H1 (cell line): ENCODE measurements at regions not wholly inside any gene's neighbourhood (a gene's known extent, or its start where the extent isn't known, plus 50 kb on each side); places are given as distances from the start of the nearest gene placed in this dataset.

Experiments
- CTCF ChIA-PET: fragments of 300-600 bp; sonication (Branson Sonifier 250); formaldehyde crosslinking; loops from one replicate; lab custom pipeline; 2021; ENCODE audit not compliant: partially characterized antibody; lab: Charles Lee
- POLR2A ChIA-PET: fragments of 300-600 bp; sonication (Branson Sonifier 250); formaldehyde crosslinking; loops from one replicate; lab custom pipeline; 2021; ENCODE audit warnings: inconsistent platforms; ENCODE audit not compliant: partially characterized antibody; lab: Charles Lee
- DNase-seq, 2 experiments: peaks; one replicate each; pipeline versions ENCODE4 v3.0.0 to v3.0.0-alpha.2; 2010 to 2022; ENCODE audit warnings: low spot score in 2 of 2, low read depth in 1 of 2, mixed read lengths in 1 of 2
- FAIRE-seq: peaks from 2 replicates; lab custom pipeline; 2011; peaks lifted over from hg19 to GRCh38; lab: Jason Lieb, UNC
- H2AFZ ChIP-seq: 2 replicates; pipeline ENCODE4 v1.8.1; 2012; ENCODE audit warnings: low read length, inconsistent platforms
- H2AK5ac ChIP-seq: 2 replicates; pipeline ENCODE4 v1.6.1; 2013; ENCODE audit warnings: low read depth, low read length
- H2BK120ac ChIP-seq: replicated peaks from 2 replicates; pipeline ENCODE3; 2013; ENCODE audit warnings: low read depth, low read length, inconsistent platforms
- H2BK12ac ChIP-seq: 2 replicates; pipeline ENCODE4 v1.6.1; 2013; ENCODE audit warnings: low read depth, low read length
- H2BK15ac ChIP-seq: 2 replicates; pipeline ENCODE4 v1.6.1; 2013; ENCODE audit warnings: low read length
- H2BK20ac ChIP-seq: 2 replicates; pipeline ENCODE4 v1.6.1; 2013; ENCODE audit warnings: low read length
- H2BK5ac ChIP-seq: 2 replicates; pipeline ENCODE4 v1.6.1; 2013; ENCODE audit warnings: low read depth, low read length
- H3K14ac ChIP-seq: 2 replicates; pipeline ENCODE4 v1.6.1; 2013; ENCODE audit warnings: inconsistent platforms; ENCODE audit not compliant: insufficient read length
- H3K18ac ChIP-seq: 2 replicates; pipeline ENCODE4 v1.6.1; 2013; ENCODE audit warnings: low read length; ENCODE audit errors: extremely low read depth
- H3K23ac ChIP-seq: 2 replicates; pipeline ENCODE4 v1.6.1; 2013; ENCODE audit warnings: inconsistent platforms; ENCODE audit not compliant: insufficient read length
- H3K23me2 ChIP-seq: 2 replicates; pipeline ENCODE4 v1.6.1; 2013; ENCODE audit warnings: low read depth, low read length
- H3K27ac ChIP-seq: 2 replicates; pipeline ENCODE4 v1.6.1; 2011; ENCODE audit warnings: low read depth, low read length, inconsistent platforms
- H3K27me3 ChIP-seq, 4 experiments: replicated peaks in 1 of 4; 1 replicate in 1 of 4; 2 replicates in 3 of 4; pipeline versions ENCODE4 v1.6.1 to v1.8.1; 2011 to 2013; ENCODE audit warnings: low read length in 3 of 4, mild to moderate bottlenecking in 3 of 4, inconsistent platforms in 2 of 4, mixed read lengths in 2 of 4, moderate library complexity in 1 of 4; ENCODE audit not compliant: control insufficient read depth in 3 of 4, insufficient read depth in 3 of 4; ENCODE audit errors: extremely low read depth in 1 of 4
- H3K36me3 ChIP-seq, 4 experiments: 2 replicates each; pipeline versions ENCODE4 v1.6.1 to v1.8.1; 2011 to 2013; ENCODE audit warnings: mild to moderate bottlenecking in 4 of 4, low read length in 3 of 4, moderate library complexity in 2 of 4, control low read depth in 1 of 4, inconsistent platforms in 1 of 4; ENCODE audit not compliant: insufficient read depth in 4 of 4, control insufficient read depth in 2 of 4
- H3K4ac ChIP-seq: replicated peaks from 2 replicates; pipeline ENCODE3; 2013; ENCODE audit warnings: low read length, low read depth, mixed read lengths, inconsistent platforms; ENCODE audit not compliant: insufficient read length
- H3K4me1 ChIP-seq, 4 experiments: replicated peaks in 1 of 4; 1 replicate in 1 of 4; 2 replicates in 3 of 4; pipeline versions ENCODE4 v1.6.1 to v1.8.1; 2011 to 2013; ENCODE audit warnings: low read length in 3 of 4, inconsistent platforms in 2 of 4, mixed read lengths in 1 of 4; ENCODE audit not compliant: insufficient read depth in 4 of 4, control insufficient read depth in 3 of 4
- H3K4me2 ChIP-seq, 2 experiments: 2 replicates each; pipeline versions ENCODE4 v1.6.1 to v1.8.1; 2011 to 2013; ENCODE audit warnings: low read depth in 2 of 2, low read length in 2 of 2, control low read depth in 1 of 2, inconsistent platforms in 1 of 2, mild to moderate bottlenecking in 1 of 2; ENCODE audit not compliant: insufficient read depth in 1 of 2
- H3K4me3 ChIP-seq, 4 experiments: fragments of 200-600, 300-600 bp in 1 of 4; sonication (generic), shearing (Covaris generic), sonication (Bioruptor Twin) in 1 of 4; 2 replicates each; pipeline versions ENCODE4 v1.5.1 to v1.8.1; 2011 to 2016; ENCODE audit warnings: low read length in 4 of 4, low read depth in 3 of 4, control low read depth in 2 of 4, inconsistent platforms in 2 of 4, mild to moderate bottlenecking in 2 of 4, mixed read lengths in 1 of 4, moderate library complexity in 1 of 4; ENCODE audit not compliant: insufficient read depth in 2 of 4; ENCODE audit errors: extremely low read depth in 1 of 4
- H3K56ac ChIP-seq: replicated peaks from 2 replicates; pipeline ENCODE3; 2013; ENCODE audit warnings: low read depth, mild to moderate bottlenecking, mixed read lengths, low read length, inconsistent platforms; ENCODE audit not compliant: insufficient read length
- H3K79me1 ChIP-seq: 2 replicates; pipeline ENCODE4 v1.6.1; 2013; ENCODE audit warnings: low read depth, low read length, control low read depth
- H3K79me2 ChIP-seq, 2 experiments: 2 replicates each; pipeline versions ENCODE4 v1.6.1 to v1.8.1; 2012 to 2013; ENCODE audit warnings: low read length in 2 of 2, mild to moderate bottlenecking in 2 of 2, inconsistent platforms in 1 of 2; ENCODE audit not compliant: insufficient read depth in 2 of 2, control insufficient read depth in 1 of 2
- H3K9ac ChIP-seq, 4 experiments: replicated peaks in 1 of 4; 1 replicate in 1 of 4; 2 replicates in 3 of 4; pipeline versions ENCODE4 v1.6.1 to v1.8.1; 2011 to 2013; ENCODE audit warnings: low read depth in 3 of 4, low read length in 3 of 4, control low read depth in 2 of 4, mild to moderate bottlenecking in 2 of 4, moderate library complexity in 2 of 4, inconsistent platforms in 1 of 4; ENCODE audit errors: extremely low read depth in 1 of 4
- H3K9me3 ChIP-seq, 2 experiments: 2 replicates each; pipeline versions ENCODE4 v1.6.1 to v1.8.1; 2012 to 2013; ENCODE audit warnings: mild to moderate bottlenecking in 2 of 2, moderate library complexity in 2 of 2, control low read depth in 1 of 2, inconsistent platforms in 1 of 2, low read depth in 1 of 2, low read length in 1 of 2, mixed read lengths in 1 of 2; ENCODE audit not compliant: insufficient read depth in 2 of 2
- H4K20me1 ChIP-seq, 2 experiments: replicated peaks in 1 of 2; 2 replicates each; pipeline versions ENCODE3 to v1.8.1; 2011 to 2013; ENCODE audit warnings: inconsistent platforms in 2 of 2, low read length in 2 of 2, mild to moderate bottlenecking in 1 of 2; ENCODE audit not compliant: insufficient read depth in 2 of 2, control insufficient read depth in 1 of 2
- H4K5ac ChIP-seq: 2 replicates; pipeline ENCODE4 v1.6.1; 2013; ENCODE audit warnings: low read length, low read depth, mixed read lengths, inconsistent platforms; ENCODE audit not compliant: insufficient read length
- H4K8ac ChIP-seq: 2 replicates; pipeline ENCODE4 v1.8.0; 2013; ENCODE audit warnings: mild to moderate bottlenecking, moderate library complexity, low read length, inconsistent platforms; ENCODE audit not compliant: insufficient read depth; ENCODE audit errors: extremely low read depth
- H4K91ac ChIP-seq: replicated peaks from 2 replicates; pipeline ENCODE3; 2013; ENCODE audit warnings: low read length, mixed read lengths, inconsistent platforms; ENCODE audit not compliant: insufficient read length
- ASH2L ChIP-seq: fragments of 200-600, 300-600 bp; sonication (generic); IDR thresholded peaks from one replicate; pipeline ENCODE4 v1.7.1; 2017; ENCODE audit warnings: low read length
- BRCA1 ChIP-seq: IDR thresholded peaks from 2 replicates; pipeline ENCODE4 v1.6.1; 2012; ENCODE audit warnings: low read depth, low read length, improper control_type of control experiment
- CBX5 ChIP-seq: fragments of 300-800, 300-1000 bp; sonication (generic); IDR thresholded peaks from 2 replicates; pipeline ENCODE4 v1.7.1; 2016; ENCODE audit warnings: antibody characterized with exemption, low read length, low read depth
- CBX8 ChIP-seq: fragments of 300-800, 300-1000 bp; sonication (generic); IDR thresholded peaks from 2 replicates; pipeline ENCODE4 v1.7.1; 2016; ENCODE audit warnings: low read depth, low read length, borderline replicate concordance
- KDM1A ChIP-seq: fragments of 200-600, 300-600 bp; sonication (generic); IDR thresholded peaks from 2 replicates; pipeline ENCODE4 v1.7.1; 2016; ENCODE audit warnings: mild to moderate bottlenecking, low read length, borderline replicate concordance
- NRF1 ChIP-seq: IDR thresholded peaks from 2 replicates; pipeline ENCODE4 v1.6.1; 2011; ENCODE audit warnings: mild to moderate bottlenecking, low read depth, low read length, improper control_type of control experiment
- PHF8 ChIP-seq: fragments of 200-600 bp; sonication (generic); conservative IDR thresholded peaks from 2 replicates; pipeline ENCODE4 v1.7.1; 2012; ENCODE audit warnings: low read depth, mild to moderate bottlenecking, inconsistent platforms, low read length, moderate library complexity
- POU5F1 ChIP-seq: IDR thresholded peaks from 2 replicates; pipeline ENCODE4 v1.6.1; 2011; ENCODE audit warnings: low read depth, mild to moderate bottlenecking, low read length, moderate library complexity
- SAP30 ChIP-seq: fragments of 300-600 bp; sonication (generic); IDR thresholded peaks from 2 replicates; pipeline ENCODE4 v1.7.1; 2012; ENCODE audit warnings: low read length, moderate library complexity, mild to moderate bottlenecking, inconsistent platforms; ENCODE audit not compliant: insufficient read depth, insufficient replicate concordance
- SIN3A ChIP-seq, 2 experiments: IDR thresholded peaks in 1 of 2; conservative IDR thresholded peaks in 1 of 2; 2 replicates each; pipeline ENCODE4 v1.6.1; 2011 to 2012; ENCODE audit warnings: low read length in 2 of 2, improper control_type of control experiment in 1 of 2, low read depth in 1 of 2, mild to moderate bottlenecking in 1 of 2
- SIRT6 ChIP-seq: IDR thresholded peaks from one replicate; pipeline ENCODE4 v1.7.1; 2012; ENCODE audit warnings: low read length, inconsistent platforms
- WGBS, 2 experiments: shearing (Covaris generic) in 1 of 2; methylation state at CpG; one replicate each; pipeline versions ENCODE4 v1.1.6 to v1.1.7; 2013 to 2015; ENCODE audit warnings: low lambda C conversion rate in 2 of 2, mixed read lengths in 2 of 2, inconsistent platforms in 1 of 2, low coverage in 1 of 2, missing lambda C conversion rate in 1 of 2; ENCODE audit not compliant: insufficient replicate concordance in 2 of 2, insufficient coverage in 1 of 2, insufficient read length in 1 of 2; ENCODE audit errors: extremely low coverage in 1 of 2, missing lambda C conversion rate in 1 of 2; 5-methylcytosine and 5-hydroxymethylcytosine counted together
- TF ChIP-seq, protein P1 (sequence below), 3 experiments: IDR thresholded peaks; 1 replicate in 2 of 3; 2 replicates in 1 of 3; pipeline versions ENCODE4 v1.5.1 to v1.6.1; 2011; ENCODE audit warnings: low read length in 3 of 3, mild to moderate bottlenecking in 3 of 3, inconsistent platforms in 2 of 3, low read depth in 1 of 3, moderate library complexity in 1 of 3; ENCODE audit not compliant: insufficient read depth in 1 of 3; ENCODE audit errors: control extremely low read depth in 1 of 3

DNA sequence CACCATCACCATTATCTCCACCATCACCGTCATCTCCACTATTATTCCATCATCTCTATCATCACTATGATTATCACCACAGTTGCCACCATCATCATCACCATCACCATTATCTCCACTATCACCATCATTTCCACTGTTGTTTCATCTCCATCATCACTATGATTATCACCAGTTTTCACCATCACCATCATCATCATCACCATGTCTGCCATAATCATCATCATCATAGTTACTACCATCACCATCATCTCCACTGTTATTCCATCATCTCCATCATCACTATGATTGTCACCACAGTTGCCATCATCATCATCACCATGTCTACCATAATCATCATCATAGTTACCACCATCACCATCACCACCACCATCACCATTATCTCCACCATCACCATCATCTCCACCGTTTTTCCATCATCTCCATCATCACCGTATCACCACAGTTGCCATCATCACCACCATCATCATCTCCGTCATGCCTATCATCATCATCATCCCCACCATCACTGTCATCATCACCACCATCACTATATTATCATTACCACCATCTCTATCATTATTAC lies 264.9 kb downstream of the BRD1 start:
- no peaks in the 10 kb centered on the region for H3K27me3 ChIP-seq
- no peak overlapping the region for H3K23ac ChIP-seq
- no peak overlapping the region for H2AK5ac ChIP-seq
- 86 to 100% methylated on average over 1 to 4 of the region's 4 CpGs for WGBS, 2 experiments
- H3K4me2 ChIP-seq, result no peak overlapping the region
- no peak overlapping the region for H3K18ac ChIP-seq
- no peak overlapping the region for H4K5ac ChIP-seq
- H3K4ac ChIP-seq, result no peak overlapping the region
- H4K20me1 ChIP-seq, result peaks cover 0 to 4% of the 10 kb centered on the region in 2 experiments
- no peak overlapping the region; the same call in 1 of the 2 replicates for H3K27ac ChIP-seq
- no peak overlapping the region for H4K91ac ChIP-seq
- H3K14ac ChIP-seq, result no peak overlapping the region
- no peak overlapping the region for H2BK20ac ChIP-seq
- no peaks in the 10 kb centered on the region for H3K79me2 ChIP-seq
- no peak for FAIRE-seq
- H3K4me1 ChIP-seq, result no peaks in the 10 kb centered on the region
- POLR2A ChIA-PET, result no interaction called here
- H2BK15ac ChIP-seq, result no peak overlapping the region
- H2BK12ac ChIP-seq, result no peak overlapping the region
- no peak overlapping the region for H2BK5ac ChIP-seq
- CTCF ChIA-PET, result no interaction called here
- H3K9me3 ChIP-seq, result peaks cover 0 to 6% of the 10 kb centered on the region in 2 experiments; a peak in 1 of 4 replicates
- DNase-seq, result no peak
- no peak overlapping the region for H3K9ac ChIP-seq
- H3K79me1 ChIP-seq, result no peaks in the 10 kb centered on the region
- no peak overlapping the region for H3K56ac ChIP-seq
- no peak overlapping the region for H3K4me3 ChIP-seq
- H2BK120ac ChIP-seq, result no peak overlapping the region
- H2AFZ ChIP-seq, result no peak overlapping the region
- H3K36me3 ChIP-seq, result no peaks in the 10 kb centered on the region
- H3K23me2 ChIP-seq, result peaks cover 8% of the 10 kb centered on the region; the same call in 1 of the 2 replicates
- no peak overlapping the region for H4K8ac ChIP-seq
- TF ChIP-seq, protein P1, sequence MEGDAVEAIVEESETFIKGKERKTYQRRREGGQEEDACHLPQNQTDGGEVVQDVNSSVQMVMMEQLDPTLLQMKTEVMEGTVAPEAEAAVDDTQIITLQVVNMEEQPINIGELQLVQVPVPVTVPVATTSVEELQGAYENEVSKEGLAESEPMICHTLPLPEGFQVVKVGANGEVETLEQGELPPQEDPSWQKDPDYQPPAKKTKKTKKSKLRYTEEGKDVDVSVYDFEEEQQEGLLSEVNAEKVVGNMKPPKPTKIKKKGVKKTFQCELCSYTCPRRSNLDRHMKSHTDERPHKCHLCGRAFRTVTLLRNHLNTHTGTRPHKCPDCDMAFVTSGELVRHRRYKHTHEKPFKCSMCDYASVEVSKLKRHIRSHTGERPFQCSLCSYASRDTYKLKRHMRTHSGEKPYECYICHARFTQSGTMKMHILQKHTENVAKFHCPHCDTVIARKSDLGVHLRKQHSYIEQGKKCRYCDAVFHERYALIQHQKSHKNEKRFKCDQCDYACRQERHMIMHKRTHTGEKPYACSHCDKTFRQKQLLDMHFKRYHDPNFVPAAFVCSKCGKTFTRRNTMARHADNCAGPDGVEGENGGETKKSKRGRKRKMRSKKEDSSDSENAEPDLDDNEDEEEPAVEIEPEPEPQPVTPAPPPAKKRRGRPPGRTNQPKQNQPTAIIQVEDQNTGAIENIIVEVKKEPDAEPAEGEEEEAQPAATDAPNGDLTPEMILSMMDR (IDR thresholded peaks at IDR 0.05; ENCODE audit: control extremely low read depth in 1 of 3, insufficient read depth in 1 of 3, low read depth in 1 of 3, low read length in 3 of 3), result no peak
- TF ChIP-seq CBX8 (no peak), ASH2L (no peak), SIN3A (conservative IDR thresholded peaks at IDR 0.05 in 1 of 2, IDR thresholded peaks at IDR 0.05 in 1 of 2; ENCODE audit: low read depth in 1 of 2, low read length in 2 of 2) (no peak), BRCA1 (no peak), SAP30 (no peak), SIRT6 (no peak), PHF8 (no peak), KDM1A (no peak), NRF1 (no peak), POU5F1 (no peak), CBX5 (no peak)
